H1 (cell line): ENCODE measurements at regions not wholly inside any gene's neighbourhood (a gene's known extent, or its start where the extent isn't known, plus 50 kb on each side); places are given as distances from the start of the nearest gene placed in this dataset.

Experiments
- GABPA ChIP-seq: IDR thresholded peaks from 2 replicates; pipeline ENCODE4 v1.6.1; 2011; ENCODE audit warnings: mild to moderate bottlenecking, low read length, moderate library complexity, borderline replicate concordance; ENCODE audit not compliant: insufficient read depth
- GTF2F1 ChIP-seq: IDR thresholded peaks from 2 replicates; pipeline ENCODE4 v1.6.1; 2012; ENCODE audit warnings: low read depth, low read length, improper control_type of control experiment, borderline replicate concordance
- HDAC6 ChIP-seq: IDR thresholded peaks from one replicate; pipeline ENCODE4 v1.7.1; 2012; ENCODE audit warnings: low read depth, mild to moderate bottlenecking, inconsistent platforms, low read length, moderate library complexity

- no peak for TF ChIP-seq HDAC6
- no peak for TF ChIP-seq GTF2F1
- TF ChIP-seq GABPA, result no peak
Measured at GRCh38 chr14:65833267-65833880, 420.8 kb downstream of the FUT8 start (continued).
